DND-41 (cell line): ENCODE measurements at regions not wholly inside any gene's neighbourhood (a gene's known extent, or its start where the extent isn't known, plus 50 kb on each side); places are given as distances from the start of the nearest gene placed in this dataset.

ENCODE experiments used
- EZH2 ChIP-seq: IDR thresholded peaks from 3 replicates; pipeline ENCODE4 v1.6.1; 2012; ENCODE audit warnings: borderline replicate concordance, low read depth, mild to moderate bottlenecking, moderate library complexity, low read length, inconsistent platforms; ENCODE audit not compliant: severe bottlenecking
- TF ChIP-seq, protein P1 (sequence below): IDR thresholded peaks from 2 replicates; pipeline ENCODE4 v1.5.1; 2012; ENCODE audit warnings: borderline replicate concordance, low read length, moderate library complexity, mild to moderate bottlenecking; ENCODE audit not compliant: poor library complexity, severe bottlenecking; ENCODE audit errors: extremely low read depth

GRCh38 chr10:36711361-36711760 lies 414.0 kb upstream of the ANKRD30A start:
- TF ChIP-seq, protein P1, sequence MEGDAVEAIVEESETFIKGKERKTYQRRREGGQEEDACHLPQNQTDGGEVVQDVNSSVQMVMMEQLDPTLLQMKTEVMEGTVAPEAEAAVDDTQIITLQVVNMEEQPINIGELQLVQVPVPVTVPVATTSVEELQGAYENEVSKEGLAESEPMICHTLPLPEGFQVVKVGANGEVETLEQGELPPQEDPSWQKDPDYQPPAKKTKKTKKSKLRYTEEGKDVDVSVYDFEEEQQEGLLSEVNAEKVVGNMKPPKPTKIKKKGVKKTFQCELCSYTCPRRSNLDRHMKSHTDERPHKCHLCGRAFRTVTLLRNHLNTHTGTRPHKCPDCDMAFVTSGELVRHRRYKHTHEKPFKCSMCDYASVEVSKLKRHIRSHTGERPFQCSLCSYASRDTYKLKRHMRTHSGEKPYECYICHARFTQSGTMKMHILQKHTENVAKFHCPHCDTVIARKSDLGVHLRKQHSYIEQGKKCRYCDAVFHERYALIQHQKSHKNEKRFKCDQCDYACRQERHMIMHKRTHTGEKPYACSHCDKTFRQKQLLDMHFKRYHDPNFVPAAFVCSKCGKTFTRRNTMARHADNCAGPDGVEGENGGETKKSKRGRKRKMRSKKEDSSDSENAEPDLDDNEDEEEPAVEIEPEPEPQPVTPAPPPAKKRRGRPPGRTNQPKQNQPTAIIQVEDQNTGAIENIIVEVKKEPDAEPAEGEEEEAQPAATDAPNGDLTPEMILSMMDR: no peak
- no peak for TF ChIP-seq EZH2
